ENCODE measurements at regions not wholly inside any gene's neighbourhood (a gene's known extent, or its start where the extent isn't known, plus 50 kb on each side); places are given as distances from the start of the nearest gene placed in this dataset.

DNA sequence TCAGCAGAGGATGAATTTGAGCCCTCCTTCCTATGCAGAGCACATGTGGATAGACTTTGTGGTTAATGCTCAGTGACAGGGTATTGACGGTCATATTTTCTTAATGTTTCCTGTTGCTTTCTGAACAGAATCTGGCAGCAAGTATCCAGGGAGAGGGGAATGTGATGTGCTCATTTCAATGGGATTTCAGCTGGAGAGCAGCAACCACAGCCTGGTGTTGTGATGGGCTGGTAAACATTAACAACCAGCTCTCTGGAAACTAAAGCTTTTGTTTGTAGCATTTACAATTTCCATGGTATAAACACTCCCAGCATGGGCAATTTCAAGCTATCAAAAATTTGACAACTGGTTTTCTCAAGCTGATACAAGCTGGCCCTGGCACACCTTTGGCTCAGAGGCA, 215.9 kb downstream of the SH2D4B start:
- TF ChIP-seq, protein P1, sequence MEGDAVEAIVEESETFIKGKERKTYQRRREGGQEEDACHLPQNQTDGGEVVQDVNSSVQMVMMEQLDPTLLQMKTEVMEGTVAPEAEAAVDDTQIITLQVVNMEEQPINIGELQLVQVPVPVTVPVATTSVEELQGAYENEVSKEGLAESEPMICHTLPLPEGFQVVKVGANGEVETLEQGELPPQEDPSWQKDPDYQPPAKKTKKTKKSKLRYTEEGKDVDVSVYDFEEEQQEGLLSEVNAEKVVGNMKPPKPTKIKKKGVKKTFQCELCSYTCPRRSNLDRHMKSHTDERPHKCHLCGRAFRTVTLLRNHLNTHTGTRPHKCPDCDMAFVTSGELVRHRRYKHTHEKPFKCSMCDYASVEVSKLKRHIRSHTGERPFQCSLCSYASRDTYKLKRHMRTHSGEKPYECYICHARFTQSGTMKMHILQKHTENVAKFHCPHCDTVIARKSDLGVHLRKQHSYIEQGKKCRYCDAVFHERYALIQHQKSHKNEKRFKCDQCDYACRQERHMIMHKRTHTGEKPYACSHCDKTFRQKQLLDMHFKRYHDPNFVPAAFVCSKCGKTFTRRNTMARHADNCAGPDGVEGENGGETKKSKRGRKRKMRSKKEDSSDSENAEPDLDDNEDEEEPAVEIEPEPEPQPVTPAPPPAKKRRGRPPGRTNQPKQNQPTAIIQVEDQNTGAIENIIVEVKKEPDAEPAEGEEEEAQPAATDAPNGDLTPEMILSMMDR (IDR thresholded peaks at IDR 0.05; ENCODE audit: borderline replicate concordance, extremely low read depth, low read length, poor library complexity, severe bottlenecking), result no peak
- no peak for TF ChIP-seq EZH2 (IDR thresholded peaks at IDR 0.05; ENCODE audit: borderline replicate concordance, low read depth, low read length, severe bottlenecking)
